Esophagus muscularis mucosa (tissue), 4 donors: ENCODE measurements at regions not wholly inside any gene's neighbourhood (a gene's known extent, or its start where the extent isn't known, plus 50 kb on each side); places are given as distances from the start of the nearest gene placed in this dataset.

Experiments
- DNase-seq: peaks from one replicate; pipeline ENCODE4 v3.0.0-alpha.2; 2017; ENCODE audit errors: extremely low spot score
- H3K27ac ChIP-seq, 4 donors: fragments of 200-600 bp; sonication (generic); replicated peaks in 1 of 4; 1 replicate in 3 of 4; 2 replicates in 1 of 4; pipeline ENCODE4 v1.5.1; 2016 to 2019; ENCODE audit warnings: mild to moderate bottlenecking in 1 of 4
- H3K27me3 ChIP-seq, 4 donors: fragments of 200-600 bp; sonication (generic); one replicate each; pipeline versions ENCODE4 v1.5.1 to v1.6.0; 2016 to 2019
- H3K36me3 ChIP-seq, 4 donors: fragments of 200-600 bp; sonication (generic); one replicate each; pipeline ENCODE4 v1.5.1; 2016 to 2019
- H3K4me1 ChIP-seq, 4 donors: fragments of 200-600 bp; sonication (generic); one replicate each; pipeline ENCODE4 v1.5.1; 2016 to 2019
- H3K4me3 ChIP-seq, 4 donors: fragments of 200-600 bp; sonication (generic); 1 replicate in 2 of 4; 2 replicates in 2 of 4; pipeline ENCODE4 v1.5.1; 2016 to 2019; ENCODE audit warnings: mild to moderate bottlenecking in 4 of 4, moderate library complexity in 1 of 4
- H3K9me3 ChIP-seq, 4 donors: fragments of 200-600 bp; sonication (generic); 1 replicate in 3 of 4; 2 replicates in 1 of 4; pipeline ENCODE4 v1.5.1; 2016 to 2019
- CTCF ChIP-seq, 3 experiments: fragments of 200-600 bp in 2 of 3; fragments of 450-650 bp in 1 of 3; sonication (generic) in 2 of 3; IDR thresholded peaks; one replicate each; pipeline ENCODE4 v1.5.1; 2017 to 2019; ENCODE audit warnings: antibody characterized with exemption in 3 of 3, mild to moderate bottlenecking in 2 of 3, moderate library complexity in 1 of 3
- EP300 ChIP-seq: sonication (generic); formaldehyde crosslinking; IDR thresholded peaks from one replicate; pipeline ENCODE4 v1.6.1; 2017; ENCODE audit warnings: antibody characterized with exemption
- POLR2A ChIP-seq: fragments of 450-650 bp; IDR thresholded peaks from one replicate; pipeline ENCODE4 v1.6.1; 2017; ENCODE audit warnings: antibody characterized with exemption, moderate library complexity, mild to moderate bottlenecking, low read depth
- POLR2AphosphoS5 ChIP-seq, 2 donors: sonication (generic); formaldehyde crosslinking; IDR thresholded peaks; one replicate each; pipeline ENCODE4 v1.6.1; 2017; ENCODE audit warnings: antibody characterized with exemption in 2 of 2
- WGBS: methylation state at CpG from one replicate; pipeline ENCODE4 v1.1.5; 2018; 5-methylcytosine and 5-hydroxymethylcytosine counted together
- intact Hi-C: fragments of 100-400 bp; cut with DNase I; formaldehyde crosslinking; loops from one replicate; pipeline ENCODE4 v1.15.1; 2023

DNA sequence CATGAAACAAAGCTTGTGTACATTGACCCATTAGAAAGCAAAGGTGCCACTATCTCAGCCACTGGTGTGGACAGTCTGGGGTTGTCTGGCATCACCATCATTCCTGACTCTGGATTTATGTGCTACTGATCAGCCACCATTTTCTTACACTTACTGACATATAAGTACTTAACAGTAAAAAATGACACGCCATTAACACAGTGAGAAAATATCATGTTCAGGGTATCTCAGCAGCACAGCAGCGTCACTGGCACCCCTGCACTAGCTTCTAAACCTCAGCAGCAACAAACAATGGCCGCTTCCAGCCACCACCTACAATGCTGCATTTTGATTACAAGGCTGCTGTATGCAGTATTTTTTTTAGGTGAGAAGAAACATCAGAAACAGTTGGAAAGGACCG is 253.4 kb upstream of the HDAC4 start:
- Histone ChIP-seq H3K36me3 (no peaks in the 10 kb centered on the region), H3K27ac (no peak overlapping the region), H3K4me1 (no peaks in the 10 kb centered on the region), H3K4me3 (no peak overlapping the region), H3K27me3 (peaks cover 0 to 2% (median 0%) of the 10 kb centered on the region in 4 donors), H3K9me3 (no peaks in the 10 kb centered on the region)
- no peak for TF ChIP-seq CTCF (IDR thresholded peaks at IDR 0.05)
- intact Hi-C loops, result no loop called here
- no peak for DNase-seq
- 57% methylated on average over 4 of the region's 4 CpGs for WGBS

GRCh38 chr2:239651859-239652258 is 251.0 kb upstream of the HDAC4 start:
- no peak overlapping the region for H3K4me3 ChIP-seq
- H3K27me3 ChIP-seq, result no peaks in the 10 kb centered on the region
- no peak overlapping the region for H3K27ac ChIP-seq
- H3K4me1 ChIP-seq, result peaks cover 0 to 5% (median 4%) of the 10 kb centered on the region in 4 donors
- 75% methylated on average over 6 of the region's 6 CpGs for WGBS
- intact Hi-C loops, result no loop called here
- DNase-seq, result no peak
- TF ChIP-seq EP300 (no peak), CTCF (IDR thresholded peaks at IDR 0.05) (no peak), POLR2AphosphoS5 (IDR thresholded peaks at IDR 0.05) (no peak), POLR2A (no peak)
- no peaks in the 10 kb centered on the region for H3K9me3 ChIP-seq
- no peaks in the 10 kb centered on the region for H3K36me3 ChIP-seq

DNA sequence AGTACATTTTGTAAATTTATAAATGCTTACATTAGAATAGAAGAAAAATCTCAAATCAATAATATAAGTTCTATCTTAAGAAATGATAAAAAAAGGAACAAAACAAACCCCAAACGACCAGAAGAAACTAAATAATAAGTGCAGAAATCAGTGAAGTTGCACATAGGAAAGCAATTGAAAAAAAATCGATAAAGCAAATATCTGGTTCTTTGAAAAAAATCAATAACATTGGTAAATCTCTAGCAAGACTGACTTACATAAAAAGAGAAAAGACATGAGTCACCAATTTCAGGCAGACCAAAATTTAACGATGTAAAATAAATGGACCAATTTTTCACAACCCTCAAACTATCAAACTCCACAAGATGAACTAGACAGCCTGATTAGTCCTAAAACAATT is 249.9 kb upstream of the HDAC4 start:
- Histone ChIP-seq H3K4me3 (no peak overlapping the region), H3K9me3 (no peaks in the 10 kb centered on the region), H3K27me3 (peaks cover 0 to 6% (median 0%) of the 10 kb centered on the region in 4 donors), H3K36me3 (no peaks in the 10 kb centered on the region), H3K27ac (no peak overlapping the region), H3K4me1 (peaks cover 0 to 14% (median 12%) of the 10 kb centered on the region in 4 donors)
- intact Hi-C loops, result no loop called here
- 82% methylated on average over 3 of the region's 3 CpGs for WGBS
- TF ChIP-seq POLR2A, result no peak
- DNase-seq, result no peak

GRCh38 chr2:239649309-239649708 is 248.5 kb upstream of the HDAC4 start:
- Histone ChIP-seq H3K4me1 (peaks cover 0 to 14% (median 12%) of the 10 kb centered on the region in 4 donors), H3K27ac (no peak overlapping the region), H3K36me3 (no peaks in the 10 kb centered on the region), H3K9me3 (no peaks in the 10 kb centered on the region), H3K4me3 (no peak overlapping the region), H3K27me3 (peaks cover 0 to 8% (median 0%) of the 10 kb centered on the region in 4 donors)
- no peak for DNase-seq
- TF ChIP-seq POLR2AphosphoS5 (IDR thresholded peaks at IDR 0.05) (no peak), CTCF (IDR thresholded peaks at IDR 0.05) (no peak), EP300 (no peak), POLR2A (no peak)
- WGBS, result 91% methylated on average over 3 of the region's 3 CpGs
- intact Hi-C loops, result no loop called here

GRCh38 chr2:239648607-239649006 is 247.8 kb upstream of the HDAC4 start:
- Histone ChIP-seq H3K9me3 (no peaks in the 10 kb centered on the region), H3K36me3 (no peaks in the 10 kb centered on the region), H3K27ac (no peak overlapping the region), H3K4me3 (no peak overlapping the region), H3K4me1 (peaks cover 0 to 14% (median 12%) of the 10 kb centered on the region in 4 donors), H3K27me3 (peaks cover 0 to 8% (median 0%) of the 10 kb centered on the region in 4 donors)
- WGBS, result no CpG with 5 or more reads among the region's 2 CpGs
- intact Hi-C loops, result no loop called here
- no peak for DNase-seq
- TF ChIP-seq CTCF (IDR thresholded peaks at IDR 0.05), result no peak
- TF ChIP-seq POLR2AphosphoS5 (IDR thresholded peaks at IDR 0.05), result no peak
- TF ChIP-seq EP300, result no peak
- TF ChIP-seq POLR2A, result no peak
